ENCODE measurements at regions not wholly inside any gene's neighbourhood (a gene's known extent, or its start where the extent isn't known, plus 50 kb on each side); places are given as distances from the start of the nearest gene placed in this dataset.

DNA sequence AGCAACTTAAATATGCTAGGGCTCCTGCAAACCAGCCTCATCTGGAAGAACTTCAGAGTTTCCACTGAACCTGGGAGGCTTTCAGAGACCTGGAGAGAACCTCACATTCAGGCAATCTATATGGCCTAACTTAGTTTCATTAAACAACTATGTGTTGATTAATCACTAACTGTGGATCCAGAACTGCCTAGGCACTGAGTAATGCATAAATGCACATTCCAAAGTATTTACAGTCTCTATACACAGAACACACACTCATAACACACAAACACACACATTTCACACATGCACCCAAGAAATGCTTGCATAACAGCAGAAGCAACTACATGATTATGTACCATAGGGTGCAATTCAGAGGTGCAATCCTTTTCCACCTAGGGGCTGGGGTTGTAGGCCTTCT is 552.8 kb downstream of the BCL11A start:
- TF ChIP-seq, protein P1, sequence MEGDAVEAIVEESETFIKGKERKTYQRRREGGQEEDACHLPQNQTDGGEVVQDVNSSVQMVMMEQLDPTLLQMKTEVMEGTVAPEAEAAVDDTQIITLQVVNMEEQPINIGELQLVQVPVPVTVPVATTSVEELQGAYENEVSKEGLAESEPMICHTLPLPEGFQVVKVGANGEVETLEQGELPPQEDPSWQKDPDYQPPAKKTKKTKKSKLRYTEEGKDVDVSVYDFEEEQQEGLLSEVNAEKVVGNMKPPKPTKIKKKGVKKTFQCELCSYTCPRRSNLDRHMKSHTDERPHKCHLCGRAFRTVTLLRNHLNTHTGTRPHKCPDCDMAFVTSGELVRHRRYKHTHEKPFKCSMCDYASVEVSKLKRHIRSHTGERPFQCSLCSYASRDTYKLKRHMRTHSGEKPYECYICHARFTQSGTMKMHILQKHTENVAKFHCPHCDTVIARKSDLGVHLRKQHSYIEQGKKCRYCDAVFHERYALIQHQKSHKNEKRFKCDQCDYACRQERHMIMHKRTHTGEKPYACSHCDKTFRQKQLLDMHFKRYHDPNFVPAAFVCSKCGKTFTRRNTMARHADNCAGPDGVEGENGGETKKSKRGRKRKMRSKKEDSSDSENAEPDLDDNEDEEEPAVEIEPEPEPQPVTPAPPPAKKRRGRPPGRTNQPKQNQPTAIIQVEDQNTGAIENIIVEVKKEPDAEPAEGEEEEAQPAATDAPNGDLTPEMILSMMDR (IDR thresholded peaks at IDR 0.05; ENCODE audit: low read length): no peak
- TF ChIP-seq EZH2 (IDR thresholded peaks at IDR 0.05; ENCODE audit: borderline replicate concordance, low read length): no peak

Measured in OCI-LY1 (cell line).